Esophagus squamous epithelium (tissue), 4 donors: ENCODE measurements at regions not wholly inside any gene's neighbourhood (a gene's known extent, or its start where the extent isn't known, plus 50 kb on each side); places are given as distances from the start of the nearest gene placed in this dataset.

Experiments used
- CTCF ChIP-seq, 6 experiments: fragments of 450-650 bp in 4 of 6; fragments of 200-600 bp in 2 of 6; sonication (generic) in 2 of 6; IDR thresholded peaks; one replicate each; pipeline ENCODE4 v1.5.1; 2016 to 2019; ENCODE audit warnings: antibody characterized with exemption in 6 of 6, mild to moderate bottlenecking in 4 of 6, moderate library complexity in 4 of 6
- POLR2A ChIP-seq, 4 donors: fragments of 450-650 bp; IDR thresholded peaks; one replicate each; pipeline ENCODE4 v1.6.1; 2017; ENCODE audit warnings: antibody characterized with exemption in 4 of 4, mild to moderate bottlenecking in 4 of 4, moderate library complexity in 3 of 4

- no peak for TF ChIP-seq CTCF (IDR thresholded peaks at IDR 0.05)
- TF ChIP-seq POLR2A (IDR thresholded peaks at IDR 0.05), result no peak
Measured at GRCh38 chr6:9789201-9789600, 625.7 kb downstream of the TFAP2A start.
